ENCODE measurements at regions not wholly inside any gene's neighbourhood (a gene's known extent, or its start where the extent isn't known, plus 50 kb on each side); places are given as distances from the start of the nearest gene placed in this dataset.
A peak's percentile ranks its signal among the peaks of the same experiment; 100 is the strongest.

DNA sequence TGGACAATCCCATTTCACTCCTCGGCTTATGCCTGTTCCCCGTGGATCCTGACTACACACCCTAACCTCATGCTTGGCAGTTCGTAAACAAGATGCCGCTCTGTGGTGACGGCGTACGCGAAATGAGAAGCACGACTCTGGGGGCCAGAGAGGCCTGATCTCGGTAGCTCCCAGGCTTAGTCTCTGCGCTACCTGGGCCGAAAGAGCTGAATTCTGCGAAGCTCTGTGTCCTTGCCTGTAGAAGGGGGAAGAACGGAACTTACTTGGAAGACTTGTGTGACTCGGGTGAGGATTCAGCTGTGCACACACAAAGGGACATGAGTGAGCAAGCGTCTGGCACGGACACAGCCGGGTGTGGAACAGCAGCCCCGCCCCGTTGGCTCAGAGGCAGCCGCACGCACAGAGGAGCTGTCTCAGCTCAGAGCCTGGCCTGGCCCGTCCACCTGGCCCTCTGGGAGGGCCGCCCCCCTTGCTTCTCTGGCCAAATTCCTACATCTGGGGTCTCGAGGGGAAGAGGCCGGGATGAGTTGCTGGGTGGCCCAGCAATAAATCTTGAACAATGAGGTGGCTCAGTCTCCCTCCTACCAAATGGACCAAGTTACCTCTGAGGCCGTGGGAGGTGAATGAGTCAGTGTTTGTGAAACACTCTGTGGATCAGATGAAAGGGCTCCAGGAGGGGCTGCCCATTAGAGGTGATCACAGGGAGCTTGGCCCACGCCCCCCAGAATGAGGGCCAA is 83.8 kb downstream of the PDGFA start:
- Mint-ChIP-seq H3K9me3 (no peaks in the 10 kb centered on the region), H3K27me3 (ENCODE audit: insufficient read depth) (peaks cover 2% of the 10 kb centered on the region), H3K36me3 (ENCODE audit: low read depth) (no peaks in the 10 kb centered on the region), H3K4me1 (peaks cover 8% of the 10 kb centered on the region), H3K4me3 (no peak overlapping the region), H3K27ac (peak overlapping the region; percentile 75)
- DNase-seq = no peak
- Histone ChIP-seq H3K27ac (ENCODE audit: low read depth, low read length) (no peak overlapping the region), H3K27me3 (ENCODE audit: control insufficient read depth, insufficient read depth, low read length, poor library complexity, severe bottlenecking) (no peaks in the 10 kb centered on the region), H3K4me3 (ENCODE audit: low read length) (no peak overlapping the region), H3K9ac (ENCODE audit: extremely low read depth, low read length, poor library complexity, severe bottlenecking) (no peak overlapping the region), H3K9me3 (ENCODE audit: control insufficient read depth, low read length) (no peaks in the 10 kb centered on the region), H3K36me3 (ENCODE audit: control insufficient read depth, insufficient read depth, low read length) (no peaks in the 10 kb centered on the region), H3K4me1 (ENCODE audit: control insufficient read depth, insufficient read depth, low read length) (peaks cover 5% of the 10 kb centered on the region)
- TF ChIP-seq CTCF (conservative IDR thresholded peaks at IDR 0.05) = no peak
- WGBS, 2 experiments (ENCODE audit: insufficient coverage in 1 of 2, insufficient read length in 1 of 2) = 91 to 94% methylated on average over 21 to 28 of the region's 28 CpGs

GRCh38 chr7:436367-437128 is 83.1 kb downstream of the PDGFA start:
- H3K36me3 Mint-ChIP-seq (ENCODE audit: low read depth) = no peaks in the 10 kb centered on the region
- TF ChIP-seq CTCF (conservative IDR thresholded peaks at IDR 0.05) = no peak
- Histone ChIP-seq H3K9me3 (ENCODE audit: control insufficient read depth, low read length) (no peaks in the 10 kb centered on the region), H3K4me1 (ENCODE audit: control insufficient read depth, insufficient read depth, low read length) (peaks cover 5% of the 10 kb centered on the region), H3K36me3 (ENCODE audit: control insufficient read depth, insufficient read depth, low read length) (no peaks in the 10 kb centered on the region), H3K27me3 (ENCODE audit: control insufficient read depth, insufficient read depth, low read length, poor library complexity, severe bottlenecking) (no peaks in the 10 kb centered on the region), H3K9ac (ENCODE audit: extremely low read depth, low read length, poor library complexity, severe bottlenecking) (no peak overlapping the region), H3K4me3 (ENCODE audit: low read length) (no peak overlapping the region), H3K27ac (ENCODE audit: low read depth, low read length) (no peak overlapping the region)
- no peak overlapping the region for H3K4me3 Mint-ChIP-seq
- H3K27ac Mint-ChIP-seq = no peak overlapping the region
- H3K9me3 Mint-ChIP-seq = no peaks in the 10 kb centered on the region
- peaks cover 8% of the 10 kb centered on the region for H3K4me1 Mint-ChIP-seq
- H3K27me3 Mint-ChIP-seq (ENCODE audit: insufficient read depth) = peaks cover 2% of the 10 kb centered on the region
- WGBS, 2 experiments (ENCODE audit: insufficient coverage in 1 of 2, insufficient read length in 1 of 2) = 88 to 91% methylated on average over 13 to 33 of the region's 33 CpGs
- DNase-seq = no peak

GRCh38 chr7:437329-438251 is 82.1 kb downstream of the PDGFA start:
- Mint-ChIP-seq H3K27ac (no peak overlapping the region), H3K9me3 (no peaks in the 10 kb centered on the region), H3K4me1 (peaks cover 8% of the 10 kb centered on the region), H3K36me3 (ENCODE audit: low read depth) (no peaks in the 10 kb centered on the region), H3K27me3 (ENCODE audit: insufficient read depth) (peaks cover 2% of the 10 kb centered on the region), H3K4me3 (no peak overlapping the region)
- no peaks in the 10 kb centered on the region for H3K36me3 ChIP-seq (ENCODE audit: control insufficient read depth, insufficient read depth, low read length)
- WGBS, 2 experiments (ENCODE audit: insufficient coverage in 1 of 2, insufficient read length in 1 of 2) = 77 to 86% methylated on average over 39 to 43 of the region's 43 CpGs
- H3K9ac ChIP-seq (ENCODE audit: extremely low read depth, low read length, poor library complexity, severe bottlenecking) = no peak overlapping the region
- no peak overlapping the region for H3K27ac ChIP-seq (ENCODE audit: low read depth, low read length)
- peaks cover 5% of the 10 kb centered on the region for H3K4me1 ChIP-seq (ENCODE audit: control insufficient read depth, insufficient read depth, low read length)
- TF ChIP-seq CTCF (conservative IDR thresholded peaks at IDR 0.05) = no peak
- no peak overlapping the region for H3K4me3 ChIP-seq (ENCODE audit: low read length)
- no peaks in the 10 kb centered on the region for H3K27me3 ChIP-seq (ENCODE audit: control insufficient read depth, insufficient read depth, low read length, poor library complexity, severe bottlenecking)
- H3K9me3 ChIP-seq (ENCODE audit: control insufficient read depth, low read length) = no peaks in the 10 kb centered on the region
- peak; percentile 66 for DNase-seq

Data from endodermal cell (in vitro differentiated cells).